ENCODE measurements at regions not wholly inside any gene's neighbourhood (a gene's known extent, or its start where the extent isn't known, plus 50 kb on each side); places are given as distances from the start of the nearest gene placed in this dataset.

DNA sequence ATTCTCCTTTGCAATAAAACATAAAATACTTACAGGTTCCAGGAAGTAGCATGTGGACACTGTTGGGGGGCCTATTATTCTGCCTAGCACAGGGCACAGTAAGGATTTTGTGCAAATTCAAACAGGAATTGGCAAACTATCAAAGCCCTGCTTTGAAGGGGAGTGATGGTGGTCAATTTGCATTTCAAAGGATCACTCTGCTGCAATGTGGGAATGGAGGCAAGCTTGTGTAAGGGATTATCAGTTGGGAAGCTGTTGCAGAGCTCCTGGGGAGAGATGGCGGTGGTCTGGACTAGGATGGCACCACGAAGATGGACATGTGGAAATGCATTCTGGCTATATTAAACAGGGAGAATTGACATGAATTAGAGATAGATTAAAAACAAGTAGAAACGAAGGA, 990.7 kb upstream of the RBFOX1 start:
- 42 to 47% methylated on average over 3 of the region's 3 CpGs for WGBS, 2 donors
- TF ChIP-seq, protein P1, sequence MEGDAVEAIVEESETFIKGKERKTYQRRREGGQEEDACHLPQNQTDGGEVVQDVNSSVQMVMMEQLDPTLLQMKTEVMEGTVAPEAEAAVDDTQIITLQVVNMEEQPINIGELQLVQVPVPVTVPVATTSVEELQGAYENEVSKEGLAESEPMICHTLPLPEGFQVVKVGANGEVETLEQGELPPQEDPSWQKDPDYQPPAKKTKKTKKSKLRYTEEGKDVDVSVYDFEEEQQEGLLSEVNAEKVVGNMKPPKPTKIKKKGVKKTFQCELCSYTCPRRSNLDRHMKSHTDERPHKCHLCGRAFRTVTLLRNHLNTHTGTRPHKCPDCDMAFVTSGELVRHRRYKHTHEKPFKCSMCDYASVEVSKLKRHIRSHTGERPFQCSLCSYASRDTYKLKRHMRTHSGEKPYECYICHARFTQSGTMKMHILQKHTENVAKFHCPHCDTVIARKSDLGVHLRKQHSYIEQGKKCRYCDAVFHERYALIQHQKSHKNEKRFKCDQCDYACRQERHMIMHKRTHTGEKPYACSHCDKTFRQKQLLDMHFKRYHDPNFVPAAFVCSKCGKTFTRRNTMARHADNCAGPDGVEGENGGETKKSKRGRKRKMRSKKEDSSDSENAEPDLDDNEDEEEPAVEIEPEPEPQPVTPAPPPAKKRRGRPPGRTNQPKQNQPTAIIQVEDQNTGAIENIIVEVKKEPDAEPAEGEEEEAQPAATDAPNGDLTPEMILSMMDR (IDR thresholded peaks at IDR 0.05; ENCODE audit: control extremely low read depth, extremely low read depth): no peak
- no peak overlapping the region for H3K4me3 ChIP-seq
- H3K9ac ChIP-seq (ENCODE audit: insufficient read depth in 1 of 2, low read length in 2 of 2): no peak overlapping the region
- ATAC-seq (ENCODE audit: insufficient read depth, low FRiP score) (no peak), DNase-seq (no peak)
- H3K4me1 ChIP-seq (ENCODE audit: control insufficient read depth in 5 of 5, insufficient read depth in 5 of 5, low read length in 5 of 5): no peaks in the 10 kb centered on the region
- no peak overlapping the region for H3K27ac ChIP-seq (ENCODE audit: low read depth in 1 of 2, low read length in 1 of 2)
- no peaks in the 10 kb centered on the region for H3K27me3 ChIP-seq (ENCODE audit: control insufficient read depth in 3 of 3, insufficient read depth in 3 of 3, low read length in 2 of 3)
- H3K9me3 ChIP-seq (ENCODE audit: control insufficient read depth in 4 of 4, insufficient read depth in 3 of 4, low read length in 3 of 4): peaks cover 0 to 8% (median 2%) of the 10 kb centered on the region in 4 donors
- no peaks in the 10 kb centered on the region for H3K36me3 ChIP-seq (ENCODE audit: control insufficient read depth in 4 of 4, insufficient read depth in 4 of 4, low read length in 4 of 4)

GRCh38 chr16:6335072-6335471, 997.6 kb upstream of the RBFOX1 start:
- no peaks in the 10 kb centered on the region for H3K4me1 ChIP-seq (ENCODE audit: control insufficient read depth in 5 of 5, insufficient read depth in 5 of 5, low read length in 5 of 5)
- TF ChIP-seq, protein P1 (IDR thresholded peaks at IDR 0.05; ENCODE audit: control extremely low read depth, extremely low read depth): no peak
- no peaks in the 10 kb centered on the region for H3K36me3 ChIP-seq (ENCODE audit: control insufficient read depth in 4 of 4, insufficient read depth in 4 of 4, low read length in 4 of 4)
- peaks cover 0 to 3% (median 0%) of the 10 kb centered on the region in 4 donors for H3K9me3 ChIP-seq (ENCODE audit: control insufficient read depth in 4 of 4, insufficient read depth in 3 of 4, low read length in 3 of 4)
- ATAC-seq (ENCODE audit: insufficient read depth, low FRiP score) (no peak), DNase-seq (no peak)
- no peak overlapping the region for H3K27ac ChIP-seq (ENCODE audit: low read depth in 1 of 2, low read length in 1 of 2)
- no peak overlapping the region for H3K9ac ChIP-seq (ENCODE audit: insufficient read depth in 1 of 2, low read length in 2 of 2)
- H3K4me3 ChIP-seq: no peak overlapping the region
- 69 to 71% methylated on average over 6 of the region's 6 CpGs for WGBS, 2 donors
- no peaks in the 10 kb centered on the region for H3K27me3 ChIP-seq (ENCODE audit: control insufficient read depth in 3 of 3, insufficient read depth in 3 of 3, low read length in 2 of 3)

DNA sequence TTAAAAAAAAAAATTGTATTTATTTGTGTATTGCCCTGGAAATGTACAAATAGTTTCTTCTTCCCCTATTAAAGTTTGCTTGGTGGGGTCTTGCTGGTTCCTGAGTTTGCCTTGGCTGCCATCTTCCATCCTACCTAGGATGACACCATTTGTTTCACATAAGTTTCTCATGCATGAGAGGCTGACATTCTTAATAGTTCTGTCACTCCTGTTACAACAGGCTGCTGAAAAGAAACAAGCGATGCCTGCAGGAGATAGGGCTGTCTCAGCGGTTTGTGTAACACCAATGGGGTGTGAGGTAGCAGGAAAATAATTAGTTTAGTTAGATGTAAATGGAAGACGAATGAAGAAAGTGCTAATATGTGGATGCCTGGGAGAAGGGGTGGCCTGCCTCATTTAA, 1000.9 kb upstream of the RBFOX1 start:
- 30 to 32% methylated on average over 3 of the region's 3 CpGs for WGBS, 2 donors
- no peaks in the 10 kb centered on the region for H3K36me3 ChIP-seq (ENCODE audit: control insufficient read depth in 4 of 4, insufficient read depth in 4 of 4, low read length in 4 of 4)

More for the DNA sequence above, 1000.9 kb upstream of the RBFOX1 start:
- ATAC-seq (ENCODE audit: insufficient read depth, low FRiP score) (no peak), DNase-seq (no peak)
- Histone ChIP-seq H3K27ac (ENCODE audit: low read depth in 1 of 2, low read length in 1 of 2) (no peak overlapping the region), H3K4me1 (ENCODE audit: control insufficient read depth in 5 of 5, insufficient read depth in 5 of 5, low read length in 5 of 5) (no peaks in the 10 kb centered on the region), H3K9me3 (ENCODE audit: control insufficient read depth in 4 of 4, insufficient read depth in 3 of 4, low read length in 3 of 4) (peaks cover 0 to 3% (median 0%) of the 10 kb centered on the region in 4 donors), H3K9ac (ENCODE audit: insufficient read depth in 1 of 2, low read length in 2 of 2) (no peak overlapping the region), H3K27me3 (ENCODE audit: control insufficient read depth in 3 of 3, insufficient read depth in 3 of 3, low read length in 2 of 3) (no peaks in the 10 kb centered on the region), H3K4me3 (no peak overlapping the region)
- TF ChIP-seq, protein P1 (IDR thresholded peaks at IDR 0.05; ENCODE audit: control extremely low read depth, extremely low read depth): no peak

Measured in lung (tissue), 11 donors.